HEK293T (cell line): ENCODE measurements at regions not wholly inside any gene's neighbourhood (a gene's known extent, or its start where the extent isn't known, plus 50 kb on each side); places are given as distances from the start of the nearest gene placed in this dataset.

Experiments used
- CTCF ChIA-PET: fragments of 350-600 bp; formaldehyde crosslinking; extraction: SDS; loops from one replicate; lab custom pipeline; 2021; ENCODE audit warnings: antibody characterized with exemption, inconsistent platforms; lab: Yijun Ruan, JAX
- POLR2A ChIA-PET: fragments of 350-600 bp; formaldehyde crosslinking; extraction: SDS; loops from one replicate; lab custom pipeline; 2020; ENCODE audit warnings: antibody characterized with exemption, inconsistent platforms; lab: Yijun Ruan, JAX
- DNase-seq: peaks from one replicate; pipeline ENCODE4 v3.0.0; 2012; ENCODE audit warnings: mixed read lengths; ENCODE audit errors: extremely low spot score
- ARNT ChIP-seq: fragments of 450-650 bp; IDR thresholded peaks from 2 replicates; pipeline ENCODE4 v1.6.1; 2017; ENCODE audit warnings: mild to moderate bottlenecking
- BHLHE40 ChIP-seq: fragments of 450-650 bp; IDR thresholded peaks from 2 replicates; pipeline ENCODE4 v1.6.1; 2016; ENCODE audit warnings: mild to moderate bottlenecking, moderate library complexity, borderline replicate concordance
- CTBP1 ChIP-seq: fragments of 450-650 bp; IDR thresholded peaks from 2 replicates; pipeline ENCODE4 v1.6.1; 2016; ENCODE audit warnings: borderline replicate concordance
- ELF4 ChIP-seq: fragments of 450-650 bp; IDR thresholded peaks from 2 replicates; pipeline ENCODE4 v1.6.1; 2017; ENCODE audit warnings: antibody characterized with exemption
- FOXA1 ChIP-seq: fragments of 450-650 bp; IDR thresholded peaks from 2 replicates; pipeline ENCODE4 v1.6.1; 2016; ENCODE audit warnings: mild to moderate bottlenecking
- FOXK2 ChIP-seq: fragments of 450-650 bp; IDR thresholded peaks from 2 replicates; pipeline ENCODE4 v1.6.1; 2016; ENCODE audit warnings: mild to moderate bottlenecking
- FOXM1 ChIP-seq: fragments of 450-650 bp; IDR thresholded peaks from 2 replicates; pipeline ENCODE4 v1.6.1; 2017; ENCODE audit warnings: mild to moderate bottlenecking, borderline replicate concordance
- HDGF ChIP-seq: fragments of 450-650 bp; IDR thresholded peaks from 2 replicates; pipeline ENCODE4 v1.6.1; 2017; ENCODE audit warnings: antibody characterized with exemption, borderline replicate concordance
- L3MBTL2 ChIP-seq: fragments of 450-650 bp; conservative IDR thresholded peaks from 2 replicates; pipeline ENCODE4 v1.6.1; 2016; ENCODE audit warnings: mild to moderate bottlenecking
- LEF1 ChIP-seq: fragments of 450-650 bp; IDR thresholded peaks from 2 replicates; pipeline ENCODE4 v1.6.1; 2017; ENCODE audit warnings: mild to moderate bottlenecking, borderline replicate concordance
- NFRKB ChIP-seq: fragments of 450-650 bp; IDR thresholded peaks from 2 replicates; pipeline ENCODE4 v1.6.1; 2016; ENCODE audit warnings: mild to moderate bottlenecking, moderate library complexity
- SP1 ChIP-seq: fragments of 450-650 bp; IDR thresholded peaks from 2 replicates; pipeline ENCODE4 v1.6.1; 2017
- SUZ12 ChIP-seq: fragments of 450-650 bp; IDR thresholded peaks from 2 replicates; pipeline ENCODE4 v1.6.1; 2016; ENCODE audit warnings: mild to moderate bottlenecking
- TARDBP ChIP-seq: fragments of 450-650 bp; IDR thresholded peaks from 2 replicates; pipeline ENCODE4 v1.6.1; 2016
- ZNF384 ChIP-seq: fragments of 450-650 bp; IDR thresholded peaks from 2 replicates; pipeline ENCODE4 v1.6.1; 2016
- TF ChIP-seq, protein P1 (sequence below): fragments of 450-650 bp; IDR thresholded peaks from 2 replicates; pipeline ENCODE4 v1.6.1; 2016

- TF ChIP-seq, protein P1, sequence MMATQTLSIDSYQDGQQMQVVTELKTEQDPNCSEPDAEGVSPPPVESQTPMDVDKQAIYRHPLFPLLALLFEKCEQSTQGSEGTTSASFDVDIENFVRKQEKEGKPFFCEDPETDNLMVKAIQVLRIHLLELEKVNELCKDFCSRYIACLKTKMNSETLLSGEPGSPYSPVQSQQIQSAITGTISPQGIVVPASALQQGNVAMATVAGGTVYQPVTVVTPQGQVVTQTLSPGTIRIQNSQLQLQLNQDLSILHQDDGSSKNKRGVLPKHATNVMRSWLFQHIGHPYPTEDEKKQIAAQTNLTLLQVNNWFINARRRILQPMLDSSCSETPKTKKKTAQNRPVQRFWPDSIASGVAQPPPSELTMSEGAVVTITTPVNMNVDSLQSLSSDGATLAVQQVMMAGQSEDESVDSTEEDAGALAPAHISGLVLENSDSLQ: no peak
- no peak for TF ChIP-seq BHLHE40
- TF ChIP-seq ARNT: no peak
- no peak for TF ChIP-seq ELF4
- TF ChIP-seq LEF1: no peak
- TF ChIP-seq FOXK2: no peak
- ChIA-PET CTCF (interaction anchor here (0.8 to 0.9 kb wide), 2 partner anchors 20 to 21 kb away, joined by 3 read pairs; no protein-coding TSS in a partner anchor), POLR2A (no interaction called here)
- DNase-seq: no peak
These were observed 66.6 kb upstream of the BICD1 start for GRCh38 chr12:32039917-32040575.

GRCh38 chr12:32043928-32044549, 62.6 kb upstream of the BICD1 start:
- DNase-seq: no peak
- POLR2A ChIA-PET: no interaction called here
- CTCF ChIA-PET: no interaction called here
- no peak for TF ChIP-seq SP1
- TF ChIP-seq L3MBTL2: no peak
- no peak for TF ChIP-seq ARNT
- TF ChIP-seq ELF4: no peak
- TF ChIP-seq LEF1: no peak
- TF ChIP-seq NFRKB: no peak
- TF ChIP-seq FOXM1: no peak
- TF ChIP-seq TARDBP: no peak
- TF ChIP-seq CTBP1: no peak
- no peak for TF ChIP-seq FOXA1
- no peak for TF ChIP-seq ZNF384
- TF ChIP-seq SUZ12: no peak
- TF ChIP-seq BHLHE40: no peak
- TF ChIP-seq HDGF: no peak
- TF ChIP-seq FOXK2: no peak
- TF ChIP-seq, protein P1: no peak

- TF ChIP-seq TARDBP: no peak
- no peak for TF ChIP-seq ARNT
- no peak for TF ChIP-seq NFRKB
- no peak for TF ChIP-seq FOXK2
- TF ChIP-seq CTBP1: no peak
- TF ChIP-seq BHLHE40: no peak
- TF ChIP-seq ELF4: no peak
- no peak for TF ChIP-seq ZNF384
- TF ChIP-seq FOXA1: no peak
- no peak for TF ChIP-seq FOXM1
- no peak for TF ChIP-seq HDGF
- no peak for TF ChIP-seq SP1
- no peak for TF ChIP-seq SUZ12
- TF ChIP-seq LEF1: no peak
- no peak for TF ChIP-seq L3MBTL2
- TF ChIP-seq, protein P1: no peak
- CTCF ChIA-PET: no interaction called here
- POLR2A ChIA-PET: no interaction called here
- DNase-seq: no peak
These were observed 59.1 kb upstream of the BICD1 start for GRCh38 chr12:32047357-32048212.

- TF ChIP-seq SP1: no peak
- no peak for TF ChIP-seq FOXM1
- TF ChIP-seq, protein P1: no peak
- no peak for TF ChIP-seq HDGF
- TF ChIP-seq FOXA1: no peak
- no peak for TF ChIP-seq NFRKB
- no peak for TF ChIP-seq ZNF384
- no peak for TF ChIP-seq ARNT
- no peak for TF ChIP-seq L3MBTL2
- no peak for TF ChIP-seq LEF1
- no peak for TF ChIP-seq SUZ12
- POLR2A ChIA-PET: no interaction called here
- CTCF ChIA-PET: no interaction called here
- no peak for DNase-seq
These were observed 57.9 kb upstream of the BICD1 start for GRCh38 chr12:32048791-32049190.

- ChIA-PET CTCF (no interaction called here), POLR2A (no interaction called here)
- DNase-seq: no peak
- TF ChIP-seq, protein P1: peak; percentile 31; the same call in 1 of the 2 replicates
- TF ChIP-seq TARDBP (no peak), BHLHE40 (no peak)
These were observed 56.7 kb upstream of the BICD1 start for GRCh38 chr12:32049956-32050355.
